GM12873 (cell line): ENCODE measurements at regions not wholly inside any gene's neighbourhood (a gene's known extent, or its start where the extent isn't known, plus 50 kb on each side); places are given as distances from the start of the nearest gene placed in this dataset.

Source experiments
- CTCF ChIP-seq: IDR thresholded peaks from 2 replicates; pipeline ENCODE4 v1.5.1; 2012; ENCODE audit warnings: low read depth, mild to moderate bottlenecking, moderate library complexity, low read length, control low read depth; ENCODE audit not compliant: insufficient read depth; ENCODE audit errors: missing control alignments

DNA sequence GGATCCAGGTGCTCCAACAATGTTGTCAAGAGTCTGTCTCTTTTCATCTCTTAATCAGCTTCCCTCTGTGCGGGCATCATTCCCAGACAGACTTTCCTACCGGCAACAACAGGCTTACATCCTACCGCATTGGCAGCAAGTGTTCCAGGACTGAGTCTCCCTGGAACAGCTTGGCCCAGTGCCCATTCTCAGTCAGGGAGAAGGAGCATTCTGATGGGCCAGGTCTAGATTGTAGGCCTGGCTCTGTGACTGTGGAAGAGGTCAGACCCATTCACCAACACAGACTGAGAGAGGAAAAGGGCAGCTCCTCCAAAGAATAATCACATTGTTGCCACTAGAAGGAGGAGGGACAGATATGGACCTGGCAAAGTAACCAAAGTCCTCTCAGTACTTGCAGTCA lies 68.1 kb upstream of the TMEM132E start:
- TF ChIP-seq CTCF, result no peak

DNA sequence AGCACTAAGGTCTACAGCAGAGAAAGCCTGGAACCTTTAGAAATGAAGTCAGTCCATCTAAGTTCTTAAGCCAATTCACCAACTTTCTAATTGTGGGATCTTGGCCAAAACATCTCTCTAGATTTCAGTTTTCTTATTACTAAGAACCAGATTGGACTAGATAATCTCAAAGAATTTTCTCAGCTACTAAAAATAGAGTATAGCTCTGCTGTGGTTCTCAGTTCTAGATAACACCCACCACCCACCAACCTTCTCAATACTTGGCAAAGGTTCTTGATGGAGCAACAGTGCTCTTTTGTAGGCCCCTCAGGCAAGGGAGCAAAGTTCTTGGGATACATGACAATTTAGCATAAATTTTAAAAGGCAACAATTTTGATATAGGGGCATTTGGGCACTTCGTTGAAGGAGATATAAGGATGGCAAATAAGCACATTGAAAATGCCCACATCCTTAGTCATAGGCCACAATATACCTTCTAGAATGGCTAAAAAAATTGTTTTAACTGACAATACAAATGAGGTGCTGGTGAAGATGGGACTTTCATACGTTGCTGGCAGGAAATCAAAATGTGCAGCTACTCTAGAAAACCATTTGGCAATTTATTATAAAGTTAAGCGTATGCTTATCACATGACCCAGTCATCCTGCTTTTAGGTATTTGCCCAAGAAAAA lies 74.4 kb upstream of the TMEM132E start:
- TF ChIP-seq CTCF, result no peak

GRCh38 chr17:34503528-34504195 lies 75.7 kb upstream of the TMEM132E start:
- no peak for TF ChIP-seq CTCF

DNA sequence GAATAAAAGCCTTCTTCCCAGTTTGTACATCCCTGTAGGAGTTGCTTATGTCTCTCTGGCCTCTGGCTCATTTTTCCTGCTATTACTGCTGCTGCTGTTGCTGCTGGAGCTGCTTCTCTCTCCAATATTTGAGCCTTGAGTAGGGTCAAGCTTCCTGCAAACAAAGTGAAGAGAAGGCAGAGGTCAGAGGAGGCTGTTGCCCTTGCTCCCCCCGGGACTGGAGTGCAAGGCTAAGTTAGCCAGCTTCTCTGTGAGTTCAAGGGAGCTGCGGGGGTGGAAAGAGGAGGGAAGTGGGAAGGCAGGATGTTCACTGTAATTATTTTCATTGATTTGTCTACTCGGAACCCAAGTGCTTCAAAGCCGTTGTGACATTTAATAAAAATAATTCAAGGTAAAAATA lies 77.0 kb upstream of the TMEM132E start:
- no peak for TF ChIP-seq CTCF

DNA sequence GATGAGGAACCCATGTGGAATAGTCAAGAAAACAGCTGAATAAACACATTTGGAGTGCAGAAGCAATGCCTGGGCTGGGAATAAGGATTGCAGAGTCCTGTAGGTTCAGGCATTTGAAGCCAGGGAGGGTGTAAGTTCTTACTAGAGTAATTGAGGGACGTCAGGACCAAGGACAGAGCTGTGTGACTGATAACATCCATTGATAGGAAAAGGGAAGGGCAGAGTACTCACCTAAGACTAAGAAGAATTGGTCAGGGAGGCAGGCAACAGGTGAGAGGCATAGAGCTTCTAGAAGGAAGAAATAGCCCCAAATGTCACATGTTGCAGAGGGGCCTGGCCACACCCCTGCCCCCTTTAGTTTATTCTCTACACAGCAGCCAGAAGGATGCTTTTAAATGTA lies 79.8 kb upstream of the TMEM132E start:
- TF ChIP-seq CTCF, result no peak

DNA sequence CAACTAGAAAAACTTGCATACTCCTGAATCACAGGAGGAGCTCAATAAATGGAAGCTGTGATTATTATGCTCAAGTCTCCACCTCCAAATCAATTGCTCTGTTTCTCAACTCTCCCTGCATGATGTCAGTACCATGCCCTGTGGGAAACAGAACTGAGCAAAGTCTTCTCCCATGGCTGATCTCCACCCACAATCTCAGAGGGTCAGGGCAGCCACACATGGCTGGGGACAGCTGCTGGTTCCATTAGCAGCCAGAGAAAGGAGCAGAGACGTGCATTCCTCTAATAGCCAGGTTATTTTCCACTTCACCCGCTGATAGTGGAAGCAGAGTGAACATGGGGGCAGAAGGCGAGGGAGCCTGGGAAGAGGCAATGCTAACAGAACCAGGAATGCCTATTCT lies 85.5 kb upstream of the TMEM132E start:
- no peak for TF ChIP-seq CTCF

GRCh38 chr17:34487626-34488025 lies 91.8 kb upstream of the TMEM132E start:
- TF ChIP-seq CTCF, result no peak
